GM19372 (cell line): ENCODE measurements at regions not wholly inside any gene's neighbourhood (a gene's known extent, or its start where the extent isn't known, plus 50 kb on each side); places are given as distances from the start of the nearest gene placed in this dataset.

Experiments used
- ATAC-seq: cut with Tn5 transposase; IDR thresholded peaks from one replicate; pipeline ENCODE4 v1.9.1; 2021; ENCODE audit warnings: mild to moderate bottlenecking, low read depth, moderate library complexity; ENCODE audit not compliant: unreplicated experiment

- no peak for ATAC-seq
These were observed 1016.8 kb downstream of the CNTNAP5 start for GRCh38 chr2:125041846-125042245.

GRCh38 chr2:125042727-125043126 is 1017.6 kb downstream of the CNTNAP5 start:
- no peak for ATAC-seq

- ATAC-seq, result no peak
These were observed 1045.8 kb downstream of the CNTNAP5 start for GRCh38 chr2:125070726-125071505.

- ATAC-seq, result no peak
These were observed 1048.4 kb downstream of the CNTNAP5 start for GRCh38 chr2:125073440-125073839.

- ATAC-seq, result no peak
These were observed 1060.8 kb downstream of the CNTNAP5 start for GRCh38 chr2:125085904-125086303.

- ATAC-seq, result no peak
These were observed 1061.5 kb downstream of the CNTNAP5 start for GRCh38 chr2:125086313-125087184.

GRCh38 chr2:125092276-125093009 is 1067.4 kb downstream of the CNTNAP5 start:
- ATAC-seq, result no peak

- no peak for ATAC-seq
These were observed 1070.7 kb downstream of the CNTNAP5 start for GRCh38 chr2:125095826-125096225.

- no peak for ATAC-seq
These were observed 1081.6 kb downstream of the CNTNAP5 start for GRCh38 chr2:125106710-125107109.

- ATAC-seq, result no peak
These were observed 1082.4 kb downstream of the CNTNAP5 start for GRCh38 chr2:125107446-125107845.

GRCh38 chr2:125108251-125108650 is 1083.2 kb downstream of the CNTNAP5 start:
- no peak for ATAC-seq

- no peak for ATAC-seq
These were observed 1100.8 kb downstream of the CNTNAP5 start for GRCh38 chr2:125125902-125126301.

GRCh38 chr2:125160947-125161346 is 1135.9 kb downstream of the CNTNAP5 start:
- ATAC-seq, result no peak

GRCh38 chr2:125167152-125167551 is 1142.1 kb downstream of the CNTNAP5 start:
- no peak for ATAC-seq

- ATAC-seq, result no peak
These were observed 1142.7 kb downstream of the CNTNAP5 start for GRCh38 chr2:125167820-125168219.

- ATAC-seq, result no peak
These were observed 1143.4 kb downstream of the CNTNAP5 start for GRCh38 chr2:125168442-125168841.

GRCh38 chr2:125169022-125169763 is 1144.1 kb downstream of the CNTNAP5 start:
- ATAC-seq, result no peak

GRCh38 chr2:125169764-125170146 is 1144.7 kb downstream of the CNTNAP5 start:
- ATAC-seq, result no peak

GRCh38 chr2:125172181-125172580 is 1147.1 kb downstream of the CNTNAP5 start:
- no peak for ATAC-seq

- ATAC-seq, result no peak
These were observed 1150.3 kb downstream of the CNTNAP5 start for GRCh38 chr2:125175415-125175814.
